Lower lobe of right lung (tissue), 2 donors: ENCODE measurements at regions not wholly inside any gene's neighbourhood (a gene's known extent, or its start where the extent isn't known, plus 50 kb on each side); places are given as distances from the start of the nearest gene placed in this dataset.

ENCODE experiments used
- ATAC-seq, 2 donors: fragments of 200-7000 bp; cut with Tn5 transposase; one replicate each; pipeline ENCODE4 v1.9.1; 2020 to 2022; ENCODE audit warnings: mild to moderate bottlenecking in 2 of 2, moderate library complexity in 2 of 2
- DNase-seq: peaks from one replicate; pipeline ENCODE4 v3.0.0-alpha.2; 2020
- H3K27ac ChIP-seq: fragments of 200-600 bp; one replicate; pipeline ENCODE4 v1.8.0; 2022
- H3K27me3 ChIP-seq: fragments of 200-600 bp; one replicate; pipeline ENCODE4 v1.8.0; 2022; ENCODE audit warnings: low read depth
- H3K36me3 ChIP-seq: fragments of 200-600 bp; one replicate; pipeline ENCODE4 v1.8.0; 2022; ENCODE audit warnings: mild to moderate bottlenecking
- H3K4me1 ChIP-seq: fragments of 200-600 bp; one replicate; pipeline ENCODE4 v1.8.0; 2022
- H3K4me3 ChIP-seq: fragments of 200-600 bp; one replicate; pipeline ENCODE4 v1.8.0; 2022; ENCODE audit warnings: mild to moderate bottlenecking
- H3K9me3 ChIP-seq: fragments of 200-600 bp; one replicate; pipeline ENCODE4 v1.8.0; 2022
- intact Hi-C: fragments of 100-400 bp; cut with DNase I; formaldehyde crosslinking; loops from one replicate; pipeline ENCODE4 v1.11.0; 2022
- TF ChIP-seq, protein P1 (sequence below): fragments of 200-600 bp; IDR thresholded peaks from one replicate; pipeline ENCODE4 v1.8.0; 2022; ENCODE audit warnings: antibody characterized with exemption, mild to moderate bottlenecking
- donor health status: DM: no; HTN: yes; CAD: no; lungs with severe emphysema.

DNA sequence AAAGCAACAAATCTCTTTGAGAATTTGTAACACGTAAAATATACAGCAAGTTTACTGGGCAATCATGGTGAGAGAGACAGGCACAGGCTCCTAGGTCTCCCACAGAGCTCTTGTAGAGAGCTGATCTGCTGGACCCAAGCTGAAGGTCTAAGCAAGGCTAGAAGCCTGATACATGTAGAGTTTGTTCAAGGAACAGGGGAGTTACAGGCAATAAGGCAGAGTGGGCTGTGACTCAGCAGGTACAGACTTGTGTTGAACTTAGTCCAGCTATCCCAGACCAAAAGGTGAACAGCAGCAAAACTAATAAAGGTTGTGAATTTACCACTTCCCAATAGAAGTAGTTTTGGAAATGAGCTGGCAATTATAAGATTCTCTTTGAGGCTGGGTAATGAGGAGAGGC is 273.6 kb downstream of the GRIN2B start:
- H3K27me3 ChIP-seq, result no peaks in the 10 kb centered on the region
- H3K36me3 ChIP-seq, result no peaks in the 10 kb centered on the region
- TF ChIP-seq, protein P1, sequence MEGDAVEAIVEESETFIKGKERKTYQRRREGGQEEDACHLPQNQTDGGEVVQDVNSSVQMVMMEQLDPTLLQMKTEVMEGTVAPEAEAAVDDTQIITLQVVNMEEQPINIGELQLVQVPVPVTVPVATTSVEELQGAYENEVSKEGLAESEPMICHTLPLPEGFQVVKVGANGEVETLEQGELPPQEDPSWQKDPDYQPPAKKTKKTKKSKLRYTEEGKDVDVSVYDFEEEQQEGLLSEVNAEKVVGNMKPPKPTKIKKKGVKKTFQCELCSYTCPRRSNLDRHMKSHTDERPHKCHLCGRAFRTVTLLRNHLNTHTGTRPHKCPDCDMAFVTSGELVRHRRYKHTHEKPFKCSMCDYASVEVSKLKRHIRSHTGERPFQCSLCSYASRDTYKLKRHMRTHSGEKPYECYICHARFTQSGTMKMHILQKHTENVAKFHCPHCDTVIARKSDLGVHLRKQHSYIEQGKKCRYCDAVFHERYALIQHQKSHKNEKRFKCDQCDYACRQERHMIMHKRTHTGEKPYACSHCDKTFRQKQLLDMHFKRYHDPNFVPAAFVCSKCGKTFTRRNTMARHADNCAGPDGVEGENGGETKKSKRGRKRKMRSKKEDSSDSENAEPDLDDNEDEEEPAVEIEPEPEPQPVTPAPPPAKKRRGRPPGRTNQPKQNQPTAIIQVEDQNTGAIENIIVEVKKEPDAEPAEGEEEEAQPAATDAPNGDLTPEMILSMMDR, result no peak
- no peak overlapping the region for H3K4me3 ChIP-seq
- intact Hi-C loops, result no loop called here
- H3K27ac ChIP-seq, result no peak overlapping the region
- DNase-seq (no peak), ATAC-seq (no peak)
- H3K4me1 ChIP-seq, result no peaks in the 10 kb centered on the region
- H3K9me3 ChIP-seq, result no peaks in the 10 kb centered on the region

DNA sequence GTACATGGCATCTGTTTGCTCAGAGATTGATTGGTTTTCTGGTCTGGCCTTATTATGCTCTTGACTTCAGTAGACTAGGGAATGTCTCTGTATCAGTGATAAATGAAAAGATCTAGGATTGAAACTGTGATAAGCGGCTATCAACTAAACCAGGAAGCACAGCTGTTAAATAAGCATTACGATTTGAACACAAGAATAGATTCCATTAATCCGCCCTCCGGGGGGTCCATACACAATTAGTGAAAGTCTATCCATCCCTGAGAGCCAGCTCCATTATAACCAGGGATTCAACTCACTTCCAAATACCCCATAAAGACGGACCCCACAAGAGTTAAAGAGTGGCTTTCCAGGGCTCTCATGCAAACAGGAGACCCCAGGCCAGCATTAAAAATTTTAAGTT is 279.0 kb downstream of the GRIN2B start:
- no peak for ATAC-seq

DNA sequence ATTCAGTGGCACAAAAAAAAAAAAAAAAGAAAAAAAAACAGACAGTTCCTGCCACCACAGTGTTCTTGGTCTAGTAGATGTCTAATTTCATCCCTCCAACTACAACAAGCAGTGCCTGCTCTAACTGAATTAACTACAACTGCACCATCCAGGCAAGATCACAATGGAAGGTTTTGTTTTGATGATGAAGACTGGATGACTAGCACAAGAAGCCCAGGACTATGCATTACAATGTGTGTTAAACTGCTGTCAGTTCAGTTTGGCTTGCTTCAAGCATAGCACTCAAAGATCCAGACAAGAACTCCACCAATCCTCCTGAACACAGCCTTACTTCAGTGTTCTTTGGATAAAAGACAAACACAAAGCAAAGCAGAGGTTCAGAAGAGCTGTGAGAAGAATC is 279.9 kb downstream of the GRIN2B start:
- Histone ChIP-seq H3K36me3 (no peaks in the 10 kb centered on the region), H3K4me3 (no peak overlapping the region), H3K9me3 (no peaks in the 10 kb centered on the region), H3K27ac (no peak overlapping the region), H3K4me1 (no peaks in the 10 kb centered on the region), H3K27me3 (no peaks in the 10 kb centered on the region)
- ATAC-seq, result no peak
- TF ChIP-seq, protein P1, result no peak
- intact Hi-C loops, result no loop called here
- no peak for DNase-seq

More for the DNA sequence above, 279.0 kb downstream of the GRIN2B start:
- Histone ChIP-seq H3K36me3 (no peaks in the 10 kb centered on the region), H3K4me3 (no peak overlapping the region), H3K9me3 (no peaks in the 10 kb centered on the region), H3K4me1 (no peaks in the 10 kb centered on the region), H3K27me3 (no peaks in the 10 kb centered on the region), H3K27ac (no peak overlapping the region)
- DNase-seq, result no peak
- TF ChIP-seq, protein P1, result no peak
- intact Hi-C loops, result no loop called here

DNA sequence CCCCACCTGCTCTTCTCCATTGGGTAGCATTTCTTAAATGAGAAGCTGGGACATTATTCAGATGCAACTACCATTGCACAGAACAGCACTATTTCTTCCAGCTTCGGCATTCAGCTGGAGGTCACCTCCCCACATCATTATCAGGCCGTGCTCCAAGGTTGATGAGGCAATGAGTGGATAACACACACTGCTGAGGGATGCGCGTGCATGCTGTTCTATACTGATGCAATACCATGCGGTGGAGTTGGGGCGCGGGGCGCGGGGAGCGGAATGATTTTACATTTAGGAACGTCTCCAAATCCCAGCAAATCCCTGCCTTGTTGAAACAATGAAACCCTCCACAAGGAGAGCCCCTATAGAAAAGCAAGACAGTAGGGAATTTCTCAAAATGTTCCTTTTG is 283.4 kb downstream of the GRIN2B start:
- H3K27ac ChIP-seq, result no peak overlapping the region
- H3K4me3 ChIP-seq, result no peak overlapping the region
- no peak for DNase-seq
- H3K4me1 ChIP-seq, result no peaks in the 10 kb centered on the region
- TF ChIP-seq, protein P1, result no peak
- intact Hi-C loops, result no loop called here
- no peaks in the 10 kb centered on the region for H3K36me3 ChIP-seq
- H3K27me3 ChIP-seq, result peaks cover 5% of the 10 kb centered on the region
- no peak for ATAC-seq
- no peaks in the 10 kb centered on the region for H3K9me3 ChIP-seq

DNA sequence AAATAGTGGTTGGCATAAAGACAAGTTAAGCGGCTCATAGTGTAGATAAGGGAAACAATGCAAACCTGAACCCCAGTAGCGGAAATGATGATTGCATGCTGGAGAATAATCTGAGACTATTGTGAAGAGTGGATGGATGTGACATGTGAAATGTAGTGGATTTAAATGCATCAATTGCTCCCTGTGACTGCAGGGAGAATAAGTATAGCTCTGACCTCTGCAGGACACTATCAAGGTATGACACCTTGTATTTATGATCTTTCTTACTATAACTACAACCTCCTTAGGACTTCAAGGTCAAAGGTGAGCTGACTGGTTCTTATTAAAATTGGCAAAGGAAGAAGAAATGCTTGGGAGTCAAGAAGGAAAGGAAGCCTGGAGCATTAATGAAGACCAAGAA is 285.6 kb downstream of the GRIN2B start:
- no peaks in the 10 kb centered on the region for H3K9me3 ChIP-seq
- H3K4me1 ChIP-seq, result no peaks in the 10 kb centered on the region
- ATAC-seq, result no peak
- TF ChIP-seq, protein P1, result no peak
- peaks cover 5% of the 10 kb centered on the region for H3K27me3 ChIP-seq
- intact Hi-C loops, result no loop called here
- no peak for DNase-seq
- no peak overlapping the region for H3K27ac ChIP-seq
- no peaks in the 10 kb centered on the region for H3K36me3 ChIP-seq
- H3K4me3 ChIP-seq, result no peak overlapping the region

DNA sequence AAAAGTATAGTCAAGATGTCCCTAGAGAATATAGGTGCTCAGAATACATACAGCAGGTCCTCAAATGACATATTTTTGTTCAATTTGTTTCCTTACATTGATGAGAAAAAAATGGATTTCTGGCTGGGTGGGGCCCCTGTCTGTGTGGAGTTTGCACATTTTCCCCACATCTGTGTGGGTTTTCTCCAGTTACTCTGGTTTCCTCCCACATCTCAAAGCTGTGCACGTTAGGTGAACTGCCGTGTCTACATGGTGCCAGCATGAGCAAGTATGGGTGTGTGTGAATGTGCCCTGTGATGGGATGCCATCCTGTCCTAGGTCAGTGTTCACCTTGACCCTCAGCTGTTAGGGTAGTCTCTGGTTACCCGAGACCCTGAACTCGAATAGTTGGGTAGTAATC is 289.1 kb downstream of the GRIN2B start:
- Histone ChIP-seq H3K27me3 (peaks cover 5% of the 10 kb centered on the region), H3K9me3 (no peaks in the 10 kb centered on the region), H3K4me3 (no peak overlapping the region), H3K36me3 (no peaks in the 10 kb centered on the region), H3K27ac (no peak overlapping the region), H3K4me1 (no peaks in the 10 kb centered on the region)
- DNase-seq (no peak), ATAC-seq (no peak)
- intact Hi-C loops, result no loop called here
- TF ChIP-seq, protein P1, result no peak
